Panc1 (cell line): ENCODE measurements at regions not wholly inside any gene's neighbourhood (a gene's known extent, or its start where the extent isn't known, plus 50 kb on each side); places are given as distances from the start of the nearest gene placed in this dataset.
"Not testable (repeated sequence)": the region's sequence is repeated elsewhere in the genome, so short reads cannot be mapped to it uniquely, and the experiment has no call there.

Source experiments
- ATAC-seq: fragments of 200-7000 bp; cut with Tn5 transposase; 2 replicates; pipeline ENCODE4 v1.9.1; 2020; ENCODE audit warnings: mild to moderate bottlenecking, moderate library complexity
- BruUV-seq: library from RNA; stranded (reverse); fragments of 400-500 nt; replicated peaks from 2 replicates; lab custom pipeline; 2021; lab: Mats Ljungman, UMichigan
- CTCF ChIA-PET: fragments of 300-600 bp; sonication (Branson Sonifier 250); formaldehyde crosslinking; loops from one replicate; lab custom pipeline; 2022; ENCODE audit warnings: antibody characterized with exemption; lab: Charles Lee
- POLR2A ChIA-PET: fragments of 300-600 bp; sonication (Branson Sonifier 250); formaldehyde crosslinking; loops from one replicate; lab custom pipeline; 2022; ENCODE audit warnings: antibody characterized with exemption; lab: Charles Lee
- DNase-seq: peaks from one replicate; pipeline ENCODE4 v3.0.0-alpha.2; 2010; ENCODE audit warnings: low read depth, low spot score
- H3K27ac ChIP-seq: 2 replicates; pipeline ENCODE4 v1.5.1; 2011; ENCODE audit warnings: mild to moderate bottlenecking, low read length, inconsistent platforms
- H3K27me3 ChIP-seq: fragments of 200-500 bp; sonication (Bioruptor generic); 2 replicates; pipeline ENCODE4 v1.6.0; 2014; ENCODE audit warnings: low read length, inconsistent platforms; ENCODE audit not compliant: control insufficient read depth, insufficient read depth
- H3K36me3 ChIP-seq: fragments of 200-500 bp; sonication (Bioruptor generic); 2 replicates; pipeline ENCODE4 v1.5.1; 2014; ENCODE audit warnings: inconsistent platforms, mild to moderate bottlenecking, low read length, moderate library complexity; ENCODE audit not compliant: control insufficient read depth, insufficient read depth
- H3K4me1 ChIP-seq: 2 replicates; pipeline ENCODE4 v1.5.1; 2011; ENCODE audit warnings: inconsistent platforms, mild to moderate bottlenecking, low read length, moderate library complexity; ENCODE audit not compliant: control insufficient read depth, insufficient read depth
- H3K4me3 ChIP-seq, 2 experiments: 2 replicates each; pipeline ENCODE4 v1.5.1; 2011 to 2012; ENCODE audit warnings: low read depth in 2 of 2, low read length in 2 of 2, mild to moderate bottlenecking in 2 of 2, inconsistent platforms in 1 of 2, moderate library complexity in 1 of 2
- H3K9me3 ChIP-seq: fragments of 200-500 bp; sonication (Bioruptor generic); 2 replicates; pipeline ENCODE4 v1.5.1; 2014; ENCODE audit warnings: low read depth, mild to moderate bottlenecking, inconsistent platforms, low read length, moderate library complexity; ENCODE audit not compliant: control insufficient read depth, insufficient read depth
- CTCF ChIP-seq: fragments of 450-650 bp; IDR thresholded peaks from 2 replicates; pipeline ENCODE4 v1.5.1; 2017; ENCODE audit warnings: mild to moderate bottlenecking
- POLR2AphosphoS5 ChIP-seq: IDR thresholded peaks from 2 replicates; pipeline ENCODE4 v1.6.1; 2012; ENCODE audit warnings: mild to moderate bottlenecking, low read depth, low read length, moderate library complexity
- SIN3A ChIP-seq: IDR thresholded peaks from 2 replicates; pipeline ENCODE4 v1.6.1; 2012; ENCODE audit warnings: low read depth, mild to moderate bottlenecking, low read length, moderate library complexity, borderline replicate concordance; ENCODE audit not compliant: insufficient read depth
- TCF7L2 ChIP-seq: IDR thresholded peaks from 2 replicates; pipeline ENCODE4 v1.6.1; 2011; ENCODE audit warnings: mild to moderate bottlenecking, low read depth, low read length, inconsistent platforms
- in situ Hi-C: cut with HindIII; loops from 2 replicates; pipeline ENCODE4 v1.10.0; 2016; ENCODE audit warnings: low sequenced_read_pairs, low pct_unique_long_range_greater_than_20kb
- intact Hi-C: fragments of 100-400 bp; cut with micrococcal nuclease; formaldehyde crosslinking; loops from one replicate; pipeline ENCODE4 v1.10.0; 2022; ENCODE audit not compliant: unreplicated experiment
- TF ChIP-seq, protein P1 (sequence below), 2 experiments: IDR thresholded peaks; 2 replicates each; pipeline ENCODE4 v1.6.1; 2011 to 2012; ENCODE audit warnings: low read depth in 2 of 2, control low read depth in 1 of 2, low read length in 1 of 2, mild to moderate bottlenecking in 1 of 2, moderate library complexity in 1 of 2; ENCODE audit not compliant: insufficient read depth in 1 of 2

DNA sequence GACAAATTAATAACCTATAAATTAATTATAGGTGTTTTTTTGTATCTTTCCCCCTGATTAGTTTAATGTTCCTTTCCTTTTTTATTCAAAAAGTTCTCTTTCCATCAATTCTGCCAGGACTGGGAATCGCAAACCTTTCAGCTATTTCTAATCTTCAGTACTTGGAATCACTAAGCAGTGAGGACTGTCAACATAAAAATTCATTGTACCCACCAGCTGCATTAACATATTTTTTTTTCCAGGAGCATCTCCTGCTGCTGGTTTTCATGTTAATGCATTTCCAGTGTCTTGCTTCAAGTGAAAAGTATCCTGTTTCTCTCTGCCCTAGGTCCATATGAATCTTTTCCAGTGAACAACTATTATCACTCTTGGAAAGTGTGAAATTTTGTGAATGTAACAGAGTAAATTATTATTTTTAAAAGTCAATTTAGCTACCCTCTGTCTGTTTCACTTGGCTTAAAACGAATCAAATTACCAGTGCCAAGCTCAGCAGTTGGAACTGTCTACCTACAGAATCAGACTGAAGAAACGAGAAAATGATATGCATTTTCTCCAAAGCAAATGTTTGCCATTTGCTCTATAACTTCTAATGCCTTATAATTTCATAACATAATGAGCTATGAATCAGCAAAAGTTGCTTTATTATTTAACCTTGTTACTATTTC, 804.4 kb downstream of the EPHA4 start:
- Histone ChIP-seq H3K9me3 (0 out of 2 replicates have a peak, but pooled peaks cover 2% of the 10 kb centered on the region), H3K4me3 (no peak overlapping the region), H3K27ac (no peak overlapping the region), H3K36me3 (no peaks in the 10 kb centered on the region), H3K4me1 (no peaks in the 10 kb centered on the region), H3K27me3 (no peaks in the 10 kb centered on the region)
- no peak for DNase-seq
- in situ Hi-C loops = no loop called here
- BruUV-seq = no TSS peak
- intact Hi-C loops = no loop called here
- CTCF ChIA-PET = no interaction called here
- TF ChIP-seq CTCF = no peak
- no peak for TF ChIP-seq SIN3A
- TF ChIP-seq, protein P1, sequence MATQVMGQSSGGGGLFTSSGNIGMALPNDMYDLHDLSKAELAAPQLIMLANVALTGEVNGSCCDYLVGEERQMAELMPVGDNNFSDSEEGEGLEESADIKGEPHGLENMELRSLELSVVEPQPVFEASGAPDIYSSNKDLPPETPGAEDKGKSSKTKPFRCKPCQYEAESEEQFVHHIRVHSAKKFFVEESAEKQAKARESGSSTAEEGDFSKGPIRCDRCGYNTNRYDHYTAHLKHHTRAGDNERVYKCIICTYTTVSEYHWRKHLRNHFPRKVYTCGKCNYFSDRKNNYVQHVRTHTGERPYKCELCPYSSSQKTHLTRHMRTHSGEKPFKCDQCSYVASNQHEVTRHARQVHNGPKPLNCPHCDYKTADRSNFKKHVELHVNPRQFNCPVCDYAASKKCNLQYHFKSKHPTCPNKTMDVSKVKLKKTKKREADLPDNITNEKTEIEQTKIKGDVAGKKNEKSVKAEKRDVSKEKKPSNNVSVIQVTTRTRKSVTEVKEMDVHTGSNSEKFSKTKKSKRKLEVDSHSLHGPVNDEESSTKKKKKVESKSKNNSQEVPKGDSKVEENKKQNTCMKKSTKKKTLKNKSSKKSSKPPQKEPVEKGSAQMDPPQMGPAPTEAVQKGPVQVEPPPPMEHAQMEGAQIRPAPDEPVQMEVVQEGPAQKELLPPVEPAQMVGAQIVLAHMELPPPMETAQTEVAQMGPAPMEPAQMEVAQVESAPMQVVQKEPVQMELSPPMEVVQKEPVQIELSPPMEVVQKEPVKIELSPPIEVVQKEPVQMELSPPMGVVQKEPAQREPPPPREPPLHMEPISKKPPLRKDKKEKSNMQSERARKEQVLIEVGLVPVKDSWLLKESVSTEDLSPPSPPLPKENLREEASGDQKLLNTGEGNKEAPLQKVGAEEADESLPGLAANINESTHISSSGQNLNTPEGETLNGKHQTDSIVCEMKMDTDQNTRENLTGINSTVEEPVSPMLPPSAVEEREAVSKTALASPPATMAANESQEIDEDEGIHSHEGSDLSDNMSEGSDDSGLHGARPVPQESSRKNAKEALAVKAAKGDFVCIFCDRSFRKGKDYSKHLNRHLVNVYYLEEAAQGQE (IDR thresholded peaks at IDR 0.05; ENCODE audit: insufficient read depth in 1 of 2, low read depth in 2 of 2, low read length in 1 of 2) = no peak
- TF ChIP-seq TCF7L2 = no peak
- TF ChIP-seq POLR2AphosphoS5 = no peak
- POLR2A ChIA-PET = no interaction called here
- no peak for ATAC-seq

GRCh38 chr2:220775856-220776488, 796.1 kb downstream of the EPHA4 start:
- BruUV-seq = no TSS peak
- ATAC-seq = no peak
- intact Hi-C loops = no loop called here
- ChIA-PET POLR2A (no interaction called here), CTCF (no interaction called here)
- no peaks in the 10 kb centered on the region for H3K4me1 ChIP-seq
- H3K4me3 ChIP-seq = no peak overlapping the region
- no peaks in the 10 kb centered on the region for H3K36me3 ChIP-seq
- no peak overlapping the region for H3K27ac ChIP-seq
- DNase-seq = no peak
- no peaks in the 10 kb centered on the region for H3K27me3 ChIP-seq
- 0 out of 2 replicates have a peak, but pooled peaks cover 2% of the 10 kb centered on the region for H3K9me3 ChIP-seq
- no peak for TF ChIP-seq SIN3A
- TF ChIP-seq CTCF = no peak
- no peak for TF ChIP-seq POLR2AphosphoS5
- no peak for TF ChIP-seq TCF7L2
- TF ChIP-seq, protein P1 (IDR thresholded peaks at IDR 0.05; ENCODE audit: insufficient read depth in 1 of 2, low read depth in 2 of 2, low read length in 1 of 2) = no peak
- in situ Hi-C loops = no loop called here

DNA sequence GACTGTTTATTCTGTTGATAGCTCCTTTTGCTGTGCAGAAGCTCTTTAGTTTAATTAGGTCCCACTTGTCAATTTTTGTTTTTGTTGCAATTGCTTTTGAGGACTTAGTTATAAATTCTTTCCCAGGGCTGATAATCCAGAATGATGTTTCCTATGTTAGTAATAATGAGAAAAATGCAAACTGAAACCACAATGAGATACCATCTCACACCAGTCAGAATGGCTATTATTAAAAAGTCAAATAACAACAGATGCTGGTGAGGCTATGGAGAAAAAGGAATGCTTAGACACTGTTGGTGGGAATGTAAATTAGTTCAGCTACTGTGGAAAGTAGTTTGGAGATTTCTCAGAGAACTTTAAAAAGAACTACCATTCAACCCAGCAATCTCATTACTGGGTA, 793.0 kb downstream of the EPHA4 start:
- ATAC-seq, H3K27me3 ChIP-seq, H3K36me3 ChIP-seq, POLR2A ChIA-PET, BruUV-seq, H3K4me3 ChIP-seq, H3K9me3 ChIP-seq, H3K4me1 ChIP-seq, CTCF ChIA-PET, DNase-seq, intact Hi-C loops, in situ Hi-C loops, H3K27ac ChIP-seq: not testable (repeated sequence)
